ENCODE measurements at regions not wholly inside any gene's neighbourhood (a gene's known extent, or its start where the extent isn't known, plus 50 kb on each side); places are given as distances from the start of the nearest gene placed in this dataset.

DNA sequence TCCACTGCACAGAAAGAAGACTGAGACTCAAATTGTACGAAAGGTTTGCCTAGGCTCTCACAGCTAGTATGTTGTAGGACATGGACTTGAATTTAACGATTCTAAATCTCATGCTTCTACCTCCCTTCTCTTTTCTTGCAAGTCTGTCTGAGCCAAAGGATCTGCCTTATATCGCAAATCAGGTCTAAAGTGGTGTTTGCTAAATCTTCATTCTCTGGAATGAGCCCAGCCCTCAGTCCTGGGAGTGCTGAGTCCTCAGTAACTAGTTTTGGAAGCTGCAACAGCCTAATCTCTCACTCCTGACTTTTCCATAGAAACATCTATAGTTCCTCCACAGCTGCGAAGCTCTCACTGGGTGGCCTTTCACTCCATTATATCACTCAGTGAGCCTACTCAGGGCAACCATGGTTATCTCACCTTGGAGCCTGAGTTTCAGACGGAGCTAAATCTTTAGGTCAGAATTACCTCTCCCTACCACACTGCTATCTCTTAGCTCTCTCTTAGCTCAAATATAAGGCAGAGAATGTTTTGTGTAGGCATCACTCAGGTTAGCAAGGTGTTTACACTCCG, 575.5 kb upstream of the C16orf82 start:
- H3K9me3 ChIP-seq (replicated peaks; ENCODE audit: control insufficient read depth, insufficient read depth, low read length): no peaks in the 10 kb centered on the region
- RAD21 ChIA-PET (ENCODE audit: unreplicated experiment): no interaction called here
- H3K9ac ChIP-seq (ENCODE audit: control insufficient read depth, insufficient read depth, low read length): no peak overlapping the region
- H3K27me3 ChIP-seq (replicated peaks in 1 of 2; ENCODE audit: control insufficient read depth in 2 of 2, insufficient read depth in 2 of 2, low read length in 1 of 2): no peaks in the 10 kb centered on the region
- no peaks in the 10 kb centered on the region for H3K79me2 ChIP-seq (ENCODE audit: control insufficient read depth, insufficient read depth, low read length)
- H2AFZ ChIP-seq (ENCODE audit: control insufficient read depth, low read depth, low read length): no peak overlapping the region
- no peaks in the 10 kb centered on the region for H3K4me1 ChIP-seq (ENCODE audit: control insufficient read depth, insufficient read depth, low read length)
- no peak for DNase-seq (ENCODE audit: low read depth, low spot score)
- POLR2A ChIA-PET: no interaction called here
- no peak overlapping the region for H3K4me2 ChIP-seq (ENCODE audit: control insufficient read depth, insufficient read depth)
- no peaks in the 10 kb centered on the region for H3K36me3 ChIP-seq (ENCODE audit: control insufficient read depth in 2 of 2, insufficient read depth in 2 of 2, low read length in 1 of 2)
- no peak overlapping the region for H3K27ac ChIP-seq (ENCODE audit: control insufficient read depth, insufficient read depth)
- no peak for ATAC-seq
- intact Hi-C loops (cut with micrococcal nuclease; ENCODE audit: unreplicated experiment) (no loop called here), in situ Hi-C loops (cut with MboI) (no loop called here)
- FAIRE-seq: no peak
- no TSS peak for BruUV-seq (replicated peaks)
- H3K4me3 ChIP-seq: no peak overlapping the region
- CTCF ChIA-PET: no interaction called here
- WGBS (ENCODE audit: insufficient coverage, insufficient replicate concordance, low lambda C conversion rate, missing lambda C conversion rate): 41% methylated on average over 6 of the region's 6 CpGs
- SMC1A ChIA-PET (ENCODE audit: uncharacterized antibody, unreplicated experiment): no interaction called here
- no peaks in the 10 kb centered on the region for H4K20me1 ChIP-seq (ENCODE audit: control insufficient read depth, insufficient read depth)
- TF ChIP-seq MYC (IDR thresholded peaks at IDR 0.05; ENCODE audit: insufficient read depth, insufficient read length, insufficient replicate concordance, low read length, severe bottlenecking): no peak
- TF ChIP-seq GATAD2B (conservative IDR thresholded peaks at IDR 0.05; ENCODE audit: low read depth): no peak
- no peak for TF ChIP-seq CHD1 (IDR thresholded peaks at IDR 0.05; ENCODE audit: low read depth, low read length)
- TF ChIP-seq YBX1 (IDR thresholded peaks at IDR 0.05): no peak
- no peak for TF ChIP-seq RFX5 (IDR thresholded peaks at IDR 0.05; ENCODE audit: low read depth, low read length)
- TF ChIP-seq, protein P1, sequence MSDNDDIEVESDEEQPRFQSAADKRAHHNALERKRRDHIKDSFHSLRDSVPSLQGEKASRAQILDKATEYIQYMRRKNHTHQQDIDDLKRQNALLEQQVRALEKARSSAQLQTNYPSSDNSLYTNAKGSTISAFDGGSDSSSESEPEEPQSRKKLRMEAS (IDR thresholded peaks at IDR 0.05; ENCODE audit: low read depth, low read length): no peak
- TF ChIP-seq, protein P2, sequence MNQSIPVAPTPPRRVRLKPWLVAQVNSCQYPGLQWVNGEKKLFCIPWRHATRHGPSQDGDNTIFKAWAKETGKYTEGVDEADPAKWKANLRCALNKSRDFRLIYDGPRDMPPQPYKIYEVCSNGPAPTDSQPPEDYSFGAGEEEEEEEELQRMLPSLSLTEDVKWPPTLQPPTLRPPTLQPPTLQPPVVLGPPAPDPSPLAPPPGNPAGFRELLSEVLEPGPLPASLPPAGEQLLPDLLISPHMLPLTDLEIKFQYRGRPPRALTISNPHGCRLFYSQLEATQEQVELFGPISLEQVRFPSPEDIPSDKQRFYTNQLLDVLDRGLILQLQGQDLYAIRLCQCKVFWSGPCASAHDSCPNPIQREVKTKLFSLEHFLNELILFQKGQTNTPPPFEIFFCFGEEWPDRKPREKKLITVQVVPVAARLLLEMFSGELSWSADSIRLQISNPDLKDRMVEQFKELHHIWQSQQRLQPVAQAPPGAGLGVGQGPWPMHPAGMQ (IDR thresholded peaks at IDR 0.05; ENCODE audit: borderline replicate concordance): no peak
- TF ChIP-seq, protein P3, sequence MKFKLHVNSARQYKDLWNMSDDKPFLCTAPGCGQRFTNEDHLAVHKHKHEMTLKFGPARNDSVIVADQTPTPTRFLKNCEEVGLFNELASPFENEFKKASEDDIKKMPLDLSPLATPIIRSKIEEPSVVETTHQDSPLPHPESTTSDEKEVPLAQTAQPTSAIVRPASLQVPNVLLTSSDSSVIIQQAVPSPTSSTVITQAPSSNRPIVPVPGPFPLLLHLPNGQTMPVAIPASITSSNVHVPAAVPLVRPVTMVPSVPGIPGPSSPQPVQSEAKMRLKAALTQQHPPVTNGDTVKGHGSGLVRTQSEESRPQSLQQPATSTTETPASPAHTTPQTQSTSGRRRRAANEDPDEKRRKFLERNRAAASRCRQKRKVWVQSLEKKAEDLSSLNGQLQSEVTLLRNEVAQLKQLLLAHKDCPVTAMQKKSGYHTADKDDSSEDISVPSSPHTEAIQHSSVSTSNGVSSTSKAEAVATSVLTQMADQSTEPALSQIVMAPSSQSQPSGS (IDR thresholded peaks at IDR 0.05; ENCODE audit: low read length): no peak
- TF ChIP-seq, protein P4, sequence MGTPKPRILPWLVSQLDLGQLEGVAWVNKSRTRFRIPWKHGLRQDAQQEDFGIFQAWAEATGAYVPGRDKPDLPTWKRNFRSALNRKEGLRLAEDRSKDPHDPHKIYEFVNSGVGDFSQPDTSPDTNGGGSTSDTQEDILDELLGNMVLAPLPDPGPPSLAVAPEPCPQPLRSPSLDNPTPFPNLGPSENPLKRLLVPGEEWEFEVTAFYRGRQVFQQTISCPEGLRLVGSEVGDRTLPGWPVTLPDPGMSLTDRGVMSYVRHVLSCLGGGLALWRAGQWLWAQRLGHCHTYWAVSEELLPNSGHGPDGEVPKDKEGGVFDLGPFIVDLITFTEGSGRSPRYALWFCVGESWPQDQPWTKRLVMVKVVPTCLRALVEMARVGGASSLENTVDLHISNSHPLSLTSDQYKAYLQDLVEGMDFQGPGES (IDR thresholded peaks at IDR 0.05): no peak
- TF ChIP-seq, protein P5, sequence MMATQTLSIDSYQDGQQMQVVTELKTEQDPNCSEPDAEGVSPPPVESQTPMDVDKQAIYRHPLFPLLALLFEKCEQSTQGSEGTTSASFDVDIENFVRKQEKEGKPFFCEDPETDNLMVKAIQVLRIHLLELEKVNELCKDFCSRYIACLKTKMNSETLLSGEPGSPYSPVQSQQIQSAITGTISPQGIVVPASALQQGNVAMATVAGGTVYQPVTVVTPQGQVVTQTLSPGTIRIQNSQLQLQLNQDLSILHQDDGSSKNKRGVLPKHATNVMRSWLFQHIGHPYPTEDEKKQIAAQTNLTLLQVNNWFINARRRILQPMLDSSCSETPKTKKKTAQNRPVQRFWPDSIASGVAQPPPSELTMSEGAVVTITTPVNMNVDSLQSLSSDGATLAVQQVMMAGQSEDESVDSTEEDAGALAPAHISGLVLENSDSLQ (IDR thresholded peaks at IDR 0.05): no peak

Data from GM12878 (cell line).